IMR-90 (cell line): ENCODE measurements at regions not wholly inside any gene's neighbourhood (a gene's known extent, or its start where the extent isn't known, plus 50 kb on each side); places are given as distances from the start of the nearest gene placed in this dataset.

Experiments
- ATAC-seq: fragments of 200-7000 bp; cut with Tn5 transposase; 2 replicates; pipeline ENCODE4 v1.9.1; 2020; ENCODE audit warnings: low read depth, mild to moderate bottlenecking, moderate library complexity
- BruUV-seq: library from RNA; stranded (reverse); fragments of 400-500 nt; replicated peaks from 2 replicates; lab custom pipeline; 2021; lab: Mats Ljungman, UMichigan
- CTCF ChIA-PET: fragments of 300-600 bp; formaldehyde crosslinking; extraction: SDS; loops from one replicate; lab custom pipeline; 2021; ENCODE audit warnings: antibody characterized with exemption; lab: Yijun Ruan, JAX
- POLR2A ChIA-PET: fragments of 300-600 bp; sonication (Branson Sonifier 250); formaldehyde crosslinking; loops from one replicate; lab custom pipeline; 2022; ENCODE audit warnings: antibody characterized with exemption; ENCODE audit not compliant: unreplicated experiment; lab: Charles Lee
- DNase-seq: peaks from one replicate; pipeline ENCODE4 v3.0.0; 2013
- H2AFZ ChIP-seq: replicated peaks from 2 replicates; pipeline ENCODE3; 2013; ENCODE audit warnings: low read length, mild to moderate bottlenecking; ENCODE audit not compliant: poor library complexity
- H2AK5ac ChIP-seq: 2 replicates; pipeline ENCODE4 v1.6.1; 2013; ENCODE audit warnings: low read depth, low read length, inconsistent platforms
- H2AK9ac ChIP-seq: replicated peaks from 2 replicates; pipeline ENCODE3; 2013; ENCODE audit warnings: mild to moderate bottlenecking, low read depth, low read length, moderate library complexity; ENCODE audit not compliant: poor library complexity
- H2BK120ac ChIP-seq: 2 replicates; pipeline ENCODE4 v1.6.1; 2013; ENCODE audit warnings: low read depth, low read length, inconsistent platforms
- H2BK15ac ChIP-seq: 3 replicates; pipeline ENCODE4 v1.6.1; 2013; ENCODE audit warnings: low read depth, low read length, inconsistent platforms
- H2BK20ac ChIP-seq: 2 replicates; pipeline ENCODE4 v1.6.1; 2013; ENCODE audit warnings: low read depth, mild to moderate bottlenecking, inconsistent platforms, low read length, moderate library complexity
- H2BK5ac ChIP-seq: 2 replicates; pipeline ENCODE4 v1.6.1; 2013; ENCODE audit warnings: mild to moderate bottlenecking, low read depth, low read length, inconsistent platforms; ENCODE audit not compliant: poor library complexity, severe bottlenecking
- H3K14ac ChIP-seq: replicated peaks from 2 replicates; pipeline ENCODE4 v1.6.1; 2013; ENCODE audit warnings: low read depth, low read length, inconsistent platforms
- H3K18ac ChIP-seq: 2 replicates; pipeline ENCODE4 v1.6.1; 2013; ENCODE audit warnings: low read depth, low read length, control low read depth
- H3K23ac ChIP-seq: 2 replicates; pipeline ENCODE4 v1.6.1; 2013; ENCODE audit warnings: low read depth, low read length, inconsistent platforms
- H3K27ac ChIP-seq: 2 replicates; pipeline ENCODE4 v1.5.1; 2013; ENCODE audit warnings: mild to moderate bottlenecking, control low read depth, low read length; ENCODE audit not compliant: insufficient read depth
- H3K27me3 ChIP-seq: 2 replicates; pipeline ENCODE4 v1.6.1; 2013; ENCODE audit warnings: low read length; ENCODE audit not compliant: control insufficient read depth, insufficient read depth
- H3K36me3 ChIP-seq: 2 replicates; pipeline ENCODE4 v1.6.1; 2013; ENCODE audit warnings: low read length, mixed read lengths; ENCODE audit not compliant: control insufficient read depth, insufficient read depth
- H3K4ac ChIP-seq: 2 replicates; pipeline ENCODE4 v1.6.1; 2013; ENCODE audit warnings: low read depth, low read length, inconsistent platforms
- H3K4me1 ChIP-seq: 2 replicates; pipeline ENCODE4 v1.6.1; 2013; ENCODE audit warnings: low read length, mixed read lengths; ENCODE audit not compliant: control insufficient read depth, insufficient read depth
- H3K4me2 ChIP-seq: 2 replicates; pipeline ENCODE4 v1.6.1; 2013; ENCODE audit warnings: low read depth, mild to moderate bottlenecking, control low read depth, low read length, moderate library complexity
- H3K4me3 ChIP-seq: 2 replicates; pipeline ENCODE4 v1.5.1; 2013; ENCODE audit warnings: low read depth, mild to moderate bottlenecking, control low read depth, low read length, moderate library complexity; ENCODE audit not compliant: insufficient read depth
- H3K56ac ChIP-seq: 2 replicates; pipeline ENCODE4 v1.6.1; 2013; ENCODE audit warnings: low read length, inconsistent platforms; ENCODE audit not compliant: insufficient read depth; ENCODE audit errors: extremely low read depth
- H3K79me1 ChIP-seq, 2 experiments: 2 replicates each; pipeline ENCODE4 v1.6.1; 2013; ENCODE audit warnings: low read length in 2 of 2, inconsistent platforms in 1 of 2, low read depth in 1 of 2
- H3K9ac ChIP-seq: 2 replicates; pipeline ENCODE4 v1.6.1; 2013; ENCODE audit warnings: low read depth, low read length, control low read depth
- H3K9me1 ChIP-seq: 2 replicates; pipeline ENCODE4 v1.6.1; 2013; ENCODE audit warnings: low read length, inconsistent platforms; ENCODE audit not compliant: insufficient read depth
- H3K9me3 ChIP-seq: 2 replicates; pipeline ENCODE4 v1.6.1; 2013; ENCODE audit warnings: low read length; ENCODE audit not compliant: control insufficient read depth, insufficient read depth
- H4K20me1 ChIP-seq: 2 replicates; pipeline ENCODE4 v1.6.1; 2013; ENCODE audit warnings: low read length, inconsistent platforms; ENCODE audit not compliant: insufficient read depth
- H4K5ac ChIP-seq: 2 replicates; pipeline ENCODE4 v1.6.1; 2013; ENCODE audit warnings: mild to moderate bottlenecking, low read depth, low read length, control low read depth
- H4K8ac ChIP-seq, 2 experiments: 2 replicates each; pipeline ENCODE4 v1.6.1; 2013; ENCODE audit warnings: low read depth in 2 of 2, low read length in 2 of 2, control low read depth in 1 of 2, inconsistent platforms in 1 of 2
- H4K91ac ChIP-seq: 2 replicates; pipeline ENCODE4 v1.6.1; 2013; ENCODE audit warnings: low read depth, low read length, inconsistent platforms; ENCODE audit not compliant: insufficient read depth
- CHD1 ChIP-seq: IDR thresholded peaks from 2 replicates; pipeline ENCODE4 v1.6.1; 2012; ENCODE audit warnings: low read depth, low read length, improper control_type of control experiment
- FOS ChIP-seq: fragments of 150-350 bp; IDR thresholded peaks from 2 replicates; pipeline ENCODE4 v1.6.1; 2016; ENCODE audit warnings: low read depth, low read length
- RAD21 ChIP-seq: IDR thresholded peaks from 2 replicates; pipeline ENCODE4 v1.6.1; 2012; ENCODE audit warnings: low read length, improper control_type of control experiment
- WGBS, 2 experiments: methylation state at CpG; one replicate each; pipeline versions ENCODE4 v1.1.5 to v1.1.7; 2013; ENCODE audit warnings: missing lambda C conversion rate in 2 of 2; ENCODE audit not compliant: insufficient read length in 1 of 2; ENCODE audit errors: extremely low coverage in 2 of 2; 5-methylcytosine and 5-hydroxymethylcytosine counted together
- dilution Hi-C: fragments of 300-500 bp; cut with HindIII; formaldehyde crosslinking; loops from one replicate; pipeline ENCODE4 v1.14.3; 2018; ENCODE audit warnings: low sequenced_read_pairs; ENCODE audit not compliant: unreplicated experiment
- in situ Hi-C: fragments of 300-500 bp; cut with MboI; formaldehyde crosslinking; loops from 3 replicates; pipeline ENCODE4 v1.14.3; 2019; ENCODE audit warnings: low sequenced_read_pairs, inconsistent platforms, mixed read lengths
- intact Hi-C: fragments of 100-400 bp; cut with micrococcal nuclease; formaldehyde crosslinking; loops from 2 replicates; pipeline ENCODE4 v1.10.0; 2022
- TF ChIP-seq, protein P1 (sequence below): conservative IDR thresholded peaks from 2 replicates; pipeline ENCODE4 v1.5.1; 2012; ENCODE audit warnings: mild to moderate bottlenecking, low read depth, low read length, improper control_type of control experiment

DNA sequence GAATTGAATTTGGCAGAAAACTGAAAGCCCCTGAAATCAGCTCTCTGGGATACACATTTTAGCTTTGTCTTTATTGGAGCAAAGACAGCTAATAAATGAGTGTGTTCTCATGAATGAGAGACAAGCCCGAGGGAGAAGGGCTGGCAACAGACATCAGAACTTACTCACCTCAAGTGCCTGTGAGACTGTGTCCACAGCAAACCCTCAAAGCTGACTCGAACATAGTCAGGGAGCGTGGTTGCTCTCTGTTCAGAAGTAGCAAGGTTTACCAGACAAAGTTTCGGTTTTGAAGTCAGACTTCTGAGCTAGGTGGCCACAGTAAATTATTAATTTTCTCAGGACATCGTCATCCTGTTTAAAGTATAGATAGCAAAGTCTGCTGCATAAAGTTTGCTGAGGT is 207.9 kb downstream of the CMPK2 start:
- dilution Hi-C loops = no loop called here
- ChIA-PET CTCF (no interaction called here), POLR2A (no interaction called here)

More for the DNA sequence above, 207.9 kb downstream of the CMPK2 start:
- Histone ChIP-seq H3K27me3 (no peaks in the 10 kb centered on the region), H3K4ac (no peak overlapping the region), H3K56ac (no peak overlapping the region), H3K4me2 (no peak overlapping the region), H3K9ac (no peak overlapping the region), H4K91ac (no peak overlapping the region), H2BK120ac (no peak overlapping the region), H3K27ac (no peak overlapping the region), H2BK5ac (no peak overlapping the region), H3K14ac (no peak overlapping the region), H4K20me1 (no peaks in the 10 kb centered on the region), H2BK15ac (no peak overlapping the region), H2AFZ (no peak overlapping the region), H2BK20ac (no peak overlapping the region), H3K23ac (no peak overlapping the region), H3K4me1 (no peaks in the 10 kb centered on the region; the same call in 1 of the 2 replicates), H3K9me3 (no peaks in the 10 kb centered on the region), H4K8ac (no peak overlapping the region), H3K18ac (no peak overlapping the region), H3K4me3 (no peak overlapping the region), H2AK9ac (no peak overlapping the region), H3K79me1 (no peaks in the 10 kb centered on the region), H4K5ac (no peak overlapping the region), H3K9me1 (no peaks in the 10 kb centered on the region; the same call in 1 of the 2 replicates), H3K36me3 (no peaks in the 10 kb centered on the region), H2AK5ac (no peak overlapping the region)
- DNase-seq (no peak), ATAC-seq (no peak)
- TF ChIP-seq CHD1 (no peak), RAD21 (no peak), FOS (no peak)
- TF ChIP-seq, protein P1, sequence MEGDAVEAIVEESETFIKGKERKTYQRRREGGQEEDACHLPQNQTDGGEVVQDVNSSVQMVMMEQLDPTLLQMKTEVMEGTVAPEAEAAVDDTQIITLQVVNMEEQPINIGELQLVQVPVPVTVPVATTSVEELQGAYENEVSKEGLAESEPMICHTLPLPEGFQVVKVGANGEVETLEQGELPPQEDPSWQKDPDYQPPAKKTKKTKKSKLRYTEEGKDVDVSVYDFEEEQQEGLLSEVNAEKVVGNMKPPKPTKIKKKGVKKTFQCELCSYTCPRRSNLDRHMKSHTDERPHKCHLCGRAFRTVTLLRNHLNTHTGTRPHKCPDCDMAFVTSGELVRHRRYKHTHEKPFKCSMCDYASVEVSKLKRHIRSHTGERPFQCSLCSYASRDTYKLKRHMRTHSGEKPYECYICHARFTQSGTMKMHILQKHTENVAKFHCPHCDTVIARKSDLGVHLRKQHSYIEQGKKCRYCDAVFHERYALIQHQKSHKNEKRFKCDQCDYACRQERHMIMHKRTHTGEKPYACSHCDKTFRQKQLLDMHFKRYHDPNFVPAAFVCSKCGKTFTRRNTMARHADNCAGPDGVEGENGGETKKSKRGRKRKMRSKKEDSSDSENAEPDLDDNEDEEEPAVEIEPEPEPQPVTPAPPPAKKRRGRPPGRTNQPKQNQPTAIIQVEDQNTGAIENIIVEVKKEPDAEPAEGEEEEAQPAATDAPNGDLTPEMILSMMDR = no peak
- no TSS peak for BruUV-seq
- in situ Hi-C loops = no loop called here
- intact Hi-C loops = no loop called here
- WGBS, 2 experiments = no CpG with 5 or more reads among the region's 5 CpGs
